PC-9 (cell line): ENCODE measurements at regions not wholly inside any gene's neighbourhood (a gene's known extent, or its start where the extent isn't known, plus 50 kb on each side); places are given as distances from the start of the nearest gene placed in this dataset.

Source experiments
- BruUV-seq: library from RNA; stranded (reverse); fragments of 400-500 nt; replicated peaks from 2 replicates; lab custom pipeline; 2021; lab: Mats Ljungman, UMichigan
- CTCF ChIA-PET: fragments of 300-600 bp; sonication (Branson Sonifier 250); formaldehyde crosslinking; loops from one replicate; lab custom pipeline; 2022; ENCODE audit warnings: antibody characterized with exemption; lab: Charles Lee
- POLR2A ChIA-PET: fragments of 300-600 bp; sonication (Branson Sonifier 250); formaldehyde crosslinking; loops from one replicate; lab custom pipeline; 2022; ENCODE audit warnings: antibody characterized with exemption; ENCODE audit not compliant: unreplicated experiment; lab: Charles Lee
- DNase-seq, 2 experiments: peaks; one replicate each; pipeline versions ENCODE4 v3.0.0 to v3.0.0-alpha.2; 2015 to 2022; ENCODE audit warnings: mixed read lengths in 1 of 2
- H2AFZ ChIP-seq: fragments of 200-600 bp; sonication (generic); 2 replicates; pipeline ENCODE4 v1.8.1; 2017; ENCODE audit warnings: antibody characterized with exemption
- H3F3A ChIP-seq: fragments of 200-600 bp; sonication (generic); 2 replicates; pipeline ENCODE4 v1.8.1; 2017; ENCODE audit warnings: antibody characterized with exemption, mild to moderate bottlenecking, low read depth; ENCODE audit not compliant: insufficient read depth
- H3K27ac ChIP-seq: fragments of 200-600 bp; sonication (generic); 2 replicates; pipeline ENCODE4 v1.6.1; 2016; ENCODE audit warnings: mixed run types
- H3K27me3 ChIP-seq: fragments of 200-600 bp; sonication (generic); 2 replicates; pipeline ENCODE4 v1.6.1; 2016; ENCODE audit warnings: low read depth, mixed run types; ENCODE audit not compliant: insufficient read depth
- H3K36me3 ChIP-seq: fragments of 200-600 bp; sonication (generic); 2 replicates; pipeline ENCODE4 v1.6.1; 2016; ENCODE audit warnings: low read depth, mixed run types
- H3K4me1 ChIP-seq: fragments of 200-600 bp; sonication (generic); replicated peaks from 2 replicates; pipeline ENCODE4 v1.6.1; 2016; ENCODE audit warnings: mixed run types; ENCODE audit not compliant: insufficient read depth
- H3K4me2 ChIP-seq: fragments of 200-600 bp; sonication (generic); 2 replicates; pipeline ENCODE4 v1.6.1; 2017; ENCODE audit warnings: mixed run types
- H3K4me3 ChIP-seq: fragments of 200-600 bp; sonication (generic); 2 replicates; pipeline ENCODE4 v1.6.1; 2016; ENCODE audit warnings: mixed run types
- H3K79me2 ChIP-seq: fragments of 200-600 bp; sonication (generic); 2 replicates; pipeline ENCODE4 v1.6.1; 2017; ENCODE audit warnings: low read depth, mixed run types
- H3K9me2 ChIP-seq: fragments of 200-600 bp; sonication (generic); 2 replicates; pipeline ENCODE4 v1.8.1; 2017; ENCODE audit warnings: mild to moderate bottlenecking; ENCODE audit not compliant: insufficient read depth
- H3K9me3 ChIP-seq: fragments of 200-600 bp; sonication (generic); 2 replicates; pipeline ENCODE4 v1.8.1; 2016; ENCODE audit warnings: low read depth; ENCODE audit not compliant: insufficient read depth
- H4K20me1 ChIP-seq: fragments of 200-600 bp; sonication (generic); 2 replicates; pipeline ENCODE4 v1.8.1; 2017; ENCODE audit not compliant: insufficient read depth
- EZH2 ChIP-seq: fragments of 200-600 bp; sonication (generic); IDR thresholded peaks from 2 replicates; pipeline ENCODE4 v1.8.0; 2017; ENCODE audit warnings: antibody characterized with exemption, low read depth
- intact Hi-C: fragments of 100-400 bp; cut with micrococcal nuclease; formaldehyde crosslinking; loops from one replicate; pipeline ENCODE4 v1.10.0; 2022; ENCODE audit not compliant: unreplicated experiment
- TF ChIP-seq, protein P1 (sequence below): fragments of 200-600 bp; sonication (generic); conservative IDR thresholded peaks from 2 replicates; pipeline ENCODE4 v1.6.1; 2017; ENCODE audit warnings: mixed run types, antibody characterized with exemption, mild to moderate bottlenecking, moderate library complexity

GRCh38 chr6:149201068-149201655 lies 116.3 kb upstream of the TAB2 start:
- H3K4me3 ChIP-seq = no peak overlapping the region
- no peaks in the 10 kb centered on the region for H3K9me2 ChIP-seq
- H3F3A ChIP-seq = no peaks in the 10 kb centered on the region
- CTCF ChIA-PET = no interaction called here
- POLR2A ChIA-PET = interaction anchor here (0.5 kb wide), 1 partner anchor 119 kb away, joined by 5 read pairs; no protein-coding TSS in a partner anchor
- DNase-seq = no peak
- H3K27me3 ChIP-seq = no peaks in the 10 kb centered on the region
- no peak overlapping the region for H3K4me2 ChIP-seq
- H3K4me1 ChIP-seq = no peaks in the 10 kb centered on the region
- no peaks in the 10 kb centered on the region for H3K36me3 ChIP-seq
- no TSS peak for BruUV-seq
- H3K9me3 ChIP-seq = peaks cover 20% of the 10 kb centered on the region
- no peak overlapping the region for H3K27ac ChIP-seq
- TF ChIP-seq EZH2 = no peak
- TF ChIP-seq, protein P1, sequence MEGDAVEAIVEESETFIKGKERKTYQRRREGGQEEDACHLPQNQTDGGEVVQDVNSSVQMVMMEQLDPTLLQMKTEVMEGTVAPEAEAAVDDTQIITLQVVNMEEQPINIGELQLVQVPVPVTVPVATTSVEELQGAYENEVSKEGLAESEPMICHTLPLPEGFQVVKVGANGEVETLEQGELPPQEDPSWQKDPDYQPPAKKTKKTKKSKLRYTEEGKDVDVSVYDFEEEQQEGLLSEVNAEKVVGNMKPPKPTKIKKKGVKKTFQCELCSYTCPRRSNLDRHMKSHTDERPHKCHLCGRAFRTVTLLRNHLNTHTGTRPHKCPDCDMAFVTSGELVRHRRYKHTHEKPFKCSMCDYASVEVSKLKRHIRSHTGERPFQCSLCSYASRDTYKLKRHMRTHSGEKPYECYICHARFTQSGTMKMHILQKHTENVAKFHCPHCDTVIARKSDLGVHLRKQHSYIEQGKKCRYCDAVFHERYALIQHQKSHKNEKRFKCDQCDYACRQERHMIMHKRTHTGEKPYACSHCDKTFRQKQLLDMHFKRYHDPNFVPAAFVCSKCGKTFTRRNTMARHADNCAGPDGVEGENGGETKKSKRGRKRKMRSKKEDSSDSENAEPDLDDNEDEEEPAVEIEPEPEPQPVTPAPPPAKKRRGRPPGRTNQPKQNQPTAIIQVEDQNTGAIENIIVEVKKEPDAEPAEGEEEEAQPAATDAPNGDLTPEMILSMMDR = no peak
- H3K79me2 ChIP-seq = no peaks in the 10 kb centered on the region
- intact Hi-C loops = no loop called here
- no peak overlapping the region for H2AFZ ChIP-seq
- no peaks in the 10 kb centered on the region for H4K20me1 ChIP-seq

DNA sequence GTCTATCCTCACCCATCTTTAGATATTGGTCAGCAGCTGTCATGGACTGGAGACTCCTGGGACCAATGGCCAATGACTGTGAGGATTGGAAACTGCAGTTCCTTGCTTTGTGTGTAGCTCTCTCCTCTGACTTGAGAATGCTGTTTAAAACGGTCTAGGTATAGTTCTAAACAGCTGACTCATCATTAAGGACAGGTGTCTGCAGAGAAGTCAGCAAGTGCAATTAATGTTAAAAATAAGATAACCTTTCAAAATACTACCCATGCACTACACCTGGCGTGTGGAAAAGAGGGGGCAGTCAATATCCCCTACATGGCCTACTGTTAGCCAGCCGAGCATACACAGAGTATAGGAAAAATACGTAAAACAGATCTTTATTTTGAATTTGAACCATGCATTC lies 115.4 kb upstream of the TAB2 start:
- H3K4me1 ChIP-seq = no peaks in the 10 kb centered on the region
- ChIA-PET POLR2A (no interaction called here), CTCF (interaction anchor here (0.6 kb wide), 1 partner anchor 114 kb away, joined by 4 read pairs; no protein-coding TSS in a partner anchor)
- H3K4me3 ChIP-seq = no peak overlapping the region
- H3K27me3 ChIP-seq = no peaks in the 10 kb centered on the region
- H3F3A ChIP-seq = no peaks in the 10 kb centered on the region
- no peaks in the 10 kb centered on the region for H3K9me2 ChIP-seq
- no peaks in the 10 kb centered on the region for H4K20me1 ChIP-seq
- H3K4me2 ChIP-seq = no peak overlapping the region
- no peak overlapping the region for H3K27ac ChIP-seq
- intact Hi-C loops = no loop called here
- H2AFZ ChIP-seq = no peak overlapping the region
- no peak for DNase-seq
- no peak for TF ChIP-seq EZH2
- TF ChIP-seq, protein P1 = no peak
- no peaks in the 10 kb centered on the region for H3K36me3 ChIP-seq
- no TSS peak for BruUV-seq
- H3K9me3 ChIP-seq = peaks cover 18% of the 10 kb centered on the region
- no peaks in the 10 kb centered on the region for H3K79me2 ChIP-seq

GRCh38 chr6:149202952-149203351 lies 114.6 kb upstream of the TAB2 start:
- H3K9me2 ChIP-seq = no peaks in the 10 kb centered on the region
- CTCF ChIA-PET = no interaction called here
- no peaks in the 10 kb centered on the region for H4K20me1 ChIP-seq
- POLR2A ChIA-PET = no interaction called here
- H3K79me2 ChIP-seq = no peaks in the 10 kb centered on the region
- BruUV-seq = no TSS peak
- no peak overlapping the region for H2AFZ ChIP-seq
- peaks cover 15% of the 10 kb centered on the region for H3K9me3 ChIP-seq
- no peak for TF ChIP-seq EZH2
- TF ChIP-seq, protein P1 = no peak
- H3K4me2 ChIP-seq = no peak overlapping the region
- no peaks in the 10 kb centered on the region for H3K36me3 ChIP-seq
- no peaks in the 10 kb centered on the region for H3K27me3 ChIP-seq
- no peak overlapping the region for H3K27ac ChIP-seq
- no peak overlapping the region for H3K4me3 ChIP-seq
- H3K4me1 ChIP-seq = no peaks in the 10 kb centered on the region
- intact Hi-C loops = no loop called here
- H3F3A ChIP-seq = no peaks in the 10 kb centered on the region
- no peak for DNase-seq
